Esophagus squamous epithelium (tissue), 5 donors: ENCODE measurements at regions not wholly inside any gene's neighbourhood (a gene's known extent, or its start where the extent isn't known, plus 50 kb on each side); places are given as distances from the start of the nearest gene placed in this dataset.
"Not testable (repeated sequence)": the region's sequence is repeated elsewhere in the genome, so short reads cannot be mapped to it uniquely, and the experiment has no call there.

Experiments used
- DNase-seq: peaks from one replicate; lab custom pipeline; 2025; lab: John Stamatoyannopoulos, UW
- H3K27ac ChIP-seq, 4 donors: fragments of 200-600 bp; sonication (generic); one replicate each; pipeline ENCODE4 v1.5.1; 2016 to 2019; ENCODE audit warnings: mild to moderate bottlenecking in 1 of 4
- H3K27me3 ChIP-seq, 4 donors: fragments of 200-600 bp; sonication (generic); 1 replicate in 3 of 4; 2 replicates in 1 of 4; pipeline versions ENCODE4 v1.5.1 to v1.6.0; 2017 to 2021; ENCODE audit warnings: antibody characterized with exemption in 1 of 4
- H3K36me3 ChIP-seq, 3 donors: fragments of 200-600 bp; sonication (generic); one replicate each; pipeline ENCODE4 v1.5.1; 2016 to 2019
- H3K4me1 ChIP-seq, 3 donors: fragments of 200-600 bp; sonication (generic); one replicate each; pipeline ENCODE4 v1.5.1; 2017 to 2019
- H3K4me3 ChIP-seq, 4 donors: fragments of 200-600 bp; sonication (generic); 1 replicate in 3 of 4; 2 replicates in 1 of 4; pipeline ENCODE4 v1.5.1; 2016 to 2019; ENCODE audit warnings: mild to moderate bottlenecking in 2 of 4, moderate library complexity in 1 of 4
- H3K9me3 ChIP-seq, 3 donors: fragments of 200-600 bp; sonication (generic); one replicate each; pipeline ENCODE4 v1.5.1; 2016 to 2019
- POLR2A ChIP-seq, 4 donors: fragments of 450-650 bp; IDR thresholded peaks; one replicate each; pipeline ENCODE4 v1.6.1; 2017; ENCODE audit warnings: antibody characterized with exemption in 4 of 4, mild to moderate bottlenecking in 4 of 4, moderate library complexity in 3 of 4
- WGBS, 2 donors: methylation state at CpG; one replicate each; pipeline ENCODE4 v1.1.5; 2018; 5-methylcytosine and 5-hydroxymethylcytosine counted together
- intact Hi-C: fragments of 100-400 bp; cut with DNase I; formaldehyde crosslinking; loops from one replicate; pipeline ENCODE4 v1.15.0; 2022
- TF ChIP-seq, protein P1 (sequence below), 6 experiments: fragments of 450-650 bp in 4 of 6; fragments of 200-600 bp in 2 of 6; sonication (generic) in 2 of 6; IDR thresholded peaks; one replicate each; pipeline ENCODE4 v1.5.1; 2016 to 2019; ENCODE audit warnings: antibody characterized with exemption in 6 of 6, mild to moderate bottlenecking in 4 of 6, moderate library complexity in 4 of 6
- donor health status: DM: yes; HTN: yes; CAD: no.

DNA sequence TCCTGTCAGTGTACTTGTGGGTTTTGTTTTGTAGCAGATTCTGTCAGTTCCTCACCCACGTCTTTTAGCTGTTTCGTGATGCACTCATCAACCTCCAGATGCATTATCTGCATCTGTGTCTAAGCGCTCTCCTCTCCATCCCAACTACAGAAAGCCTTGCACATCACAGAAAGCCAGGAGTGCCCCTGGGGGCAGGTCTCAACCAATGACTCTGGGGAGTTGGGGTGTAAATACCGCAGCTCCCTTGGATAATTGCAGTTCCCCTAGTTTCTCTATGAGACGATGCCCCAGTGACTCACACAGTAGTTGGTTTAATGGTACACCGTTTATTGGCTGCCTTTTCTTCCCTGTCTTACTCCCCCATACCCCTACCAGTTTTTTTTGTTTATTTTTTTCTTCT, 158.1 kb downstream of the SOX4 start:
- intact Hi-C loops = no loop called here
- Histone ChIP-seq H3K4me1 (peaks cover 0 to 12% (median 0%) of the 10 kb centered on the region in 3 donors), H3K27me3 (no peaks in the 10 kb centered on the region), H3K4me3 (no peak overlapping the region), H3K27ac (no peak overlapping the region), H3K9me3 (no peaks in the 10 kb centered on the region), H3K36me3 (no peaks in the 10 kb centered on the region)
- 64 to 76% methylated on average over 6 of the region's 6 CpGs for WGBS, 2 donors
- TF ChIP-seq POLR2A (IDR thresholded peaks at IDR 0.05) = no peak
- TF ChIP-seq, protein P1, sequence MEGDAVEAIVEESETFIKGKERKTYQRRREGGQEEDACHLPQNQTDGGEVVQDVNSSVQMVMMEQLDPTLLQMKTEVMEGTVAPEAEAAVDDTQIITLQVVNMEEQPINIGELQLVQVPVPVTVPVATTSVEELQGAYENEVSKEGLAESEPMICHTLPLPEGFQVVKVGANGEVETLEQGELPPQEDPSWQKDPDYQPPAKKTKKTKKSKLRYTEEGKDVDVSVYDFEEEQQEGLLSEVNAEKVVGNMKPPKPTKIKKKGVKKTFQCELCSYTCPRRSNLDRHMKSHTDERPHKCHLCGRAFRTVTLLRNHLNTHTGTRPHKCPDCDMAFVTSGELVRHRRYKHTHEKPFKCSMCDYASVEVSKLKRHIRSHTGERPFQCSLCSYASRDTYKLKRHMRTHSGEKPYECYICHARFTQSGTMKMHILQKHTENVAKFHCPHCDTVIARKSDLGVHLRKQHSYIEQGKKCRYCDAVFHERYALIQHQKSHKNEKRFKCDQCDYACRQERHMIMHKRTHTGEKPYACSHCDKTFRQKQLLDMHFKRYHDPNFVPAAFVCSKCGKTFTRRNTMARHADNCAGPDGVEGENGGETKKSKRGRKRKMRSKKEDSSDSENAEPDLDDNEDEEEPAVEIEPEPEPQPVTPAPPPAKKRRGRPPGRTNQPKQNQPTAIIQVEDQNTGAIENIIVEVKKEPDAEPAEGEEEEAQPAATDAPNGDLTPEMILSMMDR (IDR thresholded peaks at IDR 0.05) = no peak
- no peak for DNase-seq

DNA sequence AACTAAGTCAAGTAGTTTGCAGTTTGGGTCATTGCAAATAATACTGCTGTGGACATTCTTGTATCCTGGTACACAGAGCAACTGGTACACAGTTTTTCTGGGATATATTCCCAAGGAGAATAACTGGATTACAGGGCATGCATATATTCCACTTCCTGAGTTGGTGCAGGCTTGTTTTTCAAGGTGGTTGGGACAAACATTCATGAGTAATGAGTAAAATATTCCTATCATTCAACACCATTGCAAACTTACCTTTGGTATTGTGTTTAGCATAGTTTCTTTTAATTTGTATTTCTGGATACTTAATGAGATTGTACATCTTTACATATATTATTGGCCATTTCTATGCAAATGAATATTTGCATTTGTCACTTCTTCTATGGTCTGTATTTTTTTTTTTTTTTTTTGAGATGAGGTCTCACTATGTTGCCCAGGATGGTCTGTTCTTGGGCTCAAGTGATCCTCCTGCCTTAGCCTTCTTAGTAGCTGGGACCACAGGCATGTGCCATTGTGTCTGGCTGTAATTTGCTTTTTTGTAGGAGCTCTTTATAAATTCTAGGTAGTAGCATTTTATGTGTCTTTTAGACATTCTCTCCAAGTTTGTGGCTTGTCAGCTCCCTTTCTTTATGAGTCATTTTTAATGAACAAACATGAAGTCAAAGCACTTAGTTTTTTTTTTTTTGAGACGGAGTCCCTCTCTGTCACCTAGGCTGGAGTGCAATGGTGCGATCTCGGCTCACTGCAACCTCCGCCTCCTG, 158.7 kb downstream of the SOX4 start:
- H3K27ac ChIP-seq = no peak overlapping the region
- no peak for TF ChIP-seq POLR2A (IDR thresholded peaks at IDR 0.05)
- TF ChIP-seq, protein P1 (IDR thresholded peaks at IDR 0.05) = no peak
- DNase-seq = no peak
- H3K9me3 ChIP-seq = no peaks in the 10 kb centered on the region
- H3K4me1 ChIP-seq = peaks cover 0 to 12% (median 0%) of the 10 kb centered on the region in 3 donors
- 78 to 88% methylated on average over 4 of the region's 4 CpGs for WGBS, 2 donors
- intact Hi-C loops = no loop called here
- no peak overlapping the region for H3K4me3 ChIP-seq
- H3K36me3 ChIP-seq = no peaks in the 10 kb centered on the region
- H3K27me3 ChIP-seq = no peaks in the 10 kb centered on the region

DNA sequence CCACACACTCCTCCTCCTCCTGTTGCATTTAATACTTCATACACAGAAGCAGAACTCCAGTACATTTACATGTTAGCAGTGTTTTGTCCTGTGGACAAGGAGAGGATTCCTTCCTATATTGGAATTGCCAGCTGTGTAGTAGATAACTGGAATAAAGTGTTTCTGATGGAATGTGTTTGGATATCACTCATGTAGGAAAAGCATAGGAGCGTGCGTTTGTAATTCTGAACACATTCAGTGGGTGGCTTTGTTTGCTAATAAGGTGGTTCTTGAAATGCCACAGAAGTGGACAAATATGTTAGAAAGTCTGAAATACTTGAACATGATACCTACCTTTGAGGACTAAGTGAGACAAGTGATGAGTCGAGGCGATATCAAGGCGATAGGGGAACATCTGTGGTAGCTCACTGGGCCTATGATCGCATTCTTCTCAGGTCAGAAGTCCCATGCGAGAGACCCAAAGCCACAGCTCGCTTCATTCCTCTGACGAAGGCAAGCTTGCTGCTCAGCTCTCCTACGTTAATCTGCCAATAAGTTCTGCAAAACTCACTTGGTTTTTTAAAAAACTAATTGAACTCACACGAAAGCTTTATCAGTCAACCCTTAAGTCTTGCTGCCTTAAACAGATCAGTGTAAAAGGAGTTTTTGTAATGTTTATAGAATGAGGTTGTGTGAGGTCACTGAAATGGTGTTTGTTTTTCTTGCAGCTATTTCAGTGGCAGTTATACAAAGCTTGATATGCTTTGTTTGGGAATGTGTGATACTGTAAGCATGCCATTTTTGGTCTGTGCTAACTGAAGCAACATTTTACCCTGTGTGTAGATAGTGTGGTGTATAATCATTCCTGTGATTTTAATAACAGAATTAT, 159.9 kb downstream of the SOX4 start:
- Histone ChIP-seq H3K4me1 (peaks cover 0 to 12% (median 0%) of the 10 kb centered on the region in 3 donors), H3K36me3 (no peaks in the 10 kb centered on the region), H3K4me3 (no peak overlapping the region), H3K27me3 (no peaks in the 10 kb centered on the region), H3K9me3 (no peaks in the 10 kb centered on the region), H3K27ac (peak overlapping the region in 3 of 4 donors; percentile 53 to 57 (median 56))
- 69 to 72% methylated on average over 11 of the region's 11 CpGs for WGBS, 2 donors
- no peak for TF ChIP-seq POLR2A (IDR thresholded peaks at IDR 0.05)
- TF ChIP-seq, protein P1 (IDR thresholded peaks at IDR 0.05) = no peak
- intact Hi-C loops = no loop called here
- no peak for DNase-seq

DNA sequence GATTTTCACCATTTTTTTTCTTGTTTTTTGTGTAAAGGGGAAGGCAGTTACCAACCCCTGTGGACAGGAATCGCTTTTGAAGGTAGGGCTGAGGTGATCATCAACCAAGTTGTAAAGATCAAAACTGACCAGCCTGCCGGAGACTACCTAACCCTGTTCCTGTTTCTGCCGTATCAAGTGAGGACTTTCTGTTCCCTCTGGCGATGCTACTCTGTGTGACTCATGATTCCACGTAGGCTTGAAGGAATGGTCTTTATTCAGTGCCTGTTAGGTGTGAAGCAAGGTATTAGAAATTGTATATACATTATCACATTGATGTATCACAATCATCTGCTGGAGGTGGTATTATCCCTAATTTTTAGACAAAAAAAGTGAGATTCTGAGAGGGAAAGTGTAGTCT, 161.3 kb downstream of the SOX4 start:
- DNase-seq = no peak
- TF ChIP-seq POLR2A (IDR thresholded peaks at IDR 0.05) = no peak
- TF ChIP-seq, protein P1 (IDR thresholded peaks at IDR 0.05) = no peak
- H3K36me3 ChIP-seq = no peaks in the 10 kb centered on the region
- intact Hi-C loops = no loop called here
- H3K4me1 ChIP-seq = peaks cover 0 to 12% (median 0%) of the 10 kb centered on the region in 3 donors
- peak overlapping the region in 2 of 4 donors; percentile 20 to 56 for H3K27ac ChIP-seq
- no peaks in the 10 kb centered on the region for H3K27me3 ChIP-seq
- H3K4me3 ChIP-seq = no peak overlapping the region
- WGBS, 2 donors = 32 to 34% methylated on average over 5 of the region's 5 CpGs
- H3K9me3 ChIP-seq = no peaks in the 10 kb centered on the region

DNA sequence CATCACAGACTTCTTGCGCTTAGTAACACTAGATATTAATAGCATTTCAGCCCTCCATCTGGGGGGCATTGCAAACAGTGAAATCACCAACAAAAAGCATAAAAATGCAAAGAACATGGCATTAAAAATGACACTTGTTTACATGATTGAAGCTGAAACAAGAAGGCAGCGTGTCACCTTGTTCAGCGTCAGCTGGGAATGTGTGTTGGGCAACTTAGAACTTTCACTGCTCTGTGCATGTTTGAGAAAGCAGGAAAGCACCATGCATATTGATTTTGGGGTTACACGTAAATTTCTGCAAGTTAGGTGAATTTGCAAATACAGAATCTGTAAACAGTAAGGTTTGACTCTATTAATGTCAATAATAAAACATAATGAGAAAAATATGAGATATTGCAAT, 162.9 kb downstream of the SOX4 start:
- Histone ChIP-seq H3K4me1 (peaks cover 0 to 12% (median 0%) of the 10 kb centered on the region in 3 donors), H3K4me3 (no peak overlapping the region), H3K36me3 (no peaks in the 10 kb centered on the region), H3K27ac (no peak overlapping the region), H3K9me3 (no peaks in the 10 kb centered on the region), H3K27me3 (no peaks in the 10 kb centered on the region)
- intact Hi-C loops = no loop called here
- DNase-seq = no peak
- no peak for TF ChIP-seq POLR2A (IDR thresholded peaks at IDR 0.05)
- TF ChIP-seq, protein P1 (IDR thresholded peaks at IDR 0.05) = no peak
- 71 to 92% methylated on average over 4 of the region's 4 CpGs for WGBS, 2 donors

DNA sequence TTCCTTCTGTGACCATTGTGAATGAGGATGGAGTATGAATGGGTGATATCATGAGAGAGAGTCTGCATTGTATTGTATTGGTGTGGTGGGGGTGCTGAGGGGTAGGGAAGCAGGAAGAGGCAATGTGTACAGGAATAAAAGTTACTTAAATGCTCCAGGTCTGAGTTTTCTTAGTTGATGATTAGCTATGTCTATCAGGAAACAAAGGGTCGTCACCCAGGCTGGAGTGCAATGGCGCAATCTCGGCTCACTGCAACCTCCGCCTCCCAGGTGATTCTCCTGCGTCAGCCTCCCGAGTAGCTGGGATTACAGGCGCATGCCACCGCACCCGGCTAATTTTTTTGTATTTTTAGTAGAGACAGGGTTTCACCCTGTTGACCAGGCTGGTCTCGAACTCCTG, 163.8 kb downstream of the SOX4 start:
- H3K4me3 ChIP-seq, H3K36me3 ChIP-seq, H3K27me3 ChIP-seq, DNase-seq, intact Hi-C loops, H3K27ac ChIP-seq, H3K9me3 ChIP-seq: not testable (repeated sequence)
- H3K4me1 ChIP-seq = peaks cover 0 to 12% (median 0%) of the 10 kb centered on the region in 3 donors
- 84 to 95% methylated on average over 10 of the region's 10 CpGs for WGBS, 2 donors
